ENCODE measurements at regions not wholly inside any gene's neighbourhood (a gene's known extent, or its start where the extent isn't known, plus 50 kb on each side); places are given as distances from the start of the nearest gene placed in this dataset.

GRCh38 chr4:121510341-121510874 is 129.6 kb upstream of the QRFPR start:
- no peaks in the 10 kb centered on the region for H3K36me3 Mint-ChIP-seq (ENCODE audit: unreplicated experiment)
- TF ChIP-seq CTCF (IDR thresholded peaks at IDR 0.05; ENCODE audit: partially characterized antibody, unreplicated experiment), result no peak
- H3K9me3 Mint-ChIP-seq (ENCODE audit: unreplicated experiment), result no peaks in the 10 kb centered on the region
- no peak for DNase-seq
- H3K4me1 Mint-ChIP-seq (ENCODE audit: low read depth, unreplicated experiment), result no peaks in the 10 kb centered on the region
- H3K4me3 Mint-ChIP-seq (ENCODE audit: unreplicated experiment), result no peak overlapping the region
- H3K27ac Mint-ChIP-seq (ENCODE audit: unreplicated experiment), result no peak overlapping the region
- H3K27me3 Mint-ChIP-seq (ENCODE audit: unreplicated experiment), result no peaks in the 10 kb centered on the region

- peaks cover 2% of the 10 kb centered on the region for H3K9me3 Mint-ChIP-seq (ENCODE audit: unreplicated experiment)
- H3K4me3 Mint-ChIP-seq (ENCODE audit: unreplicated experiment), result no peak overlapping the region
- H3K27ac Mint-ChIP-seq (ENCODE audit: unreplicated experiment), result no peak overlapping the region
- no peaks in the 10 kb centered on the region for H3K36me3 Mint-ChIP-seq (ENCODE audit: unreplicated experiment)
- no peak for DNase-seq
- no peaks in the 10 kb centered on the region for H3K4me1 Mint-ChIP-seq (ENCODE audit: low read depth, unreplicated experiment)
- no peak for TF ChIP-seq CTCF (IDR thresholded peaks at IDR 0.05; ENCODE audit: partially characterized antibody, unreplicated experiment)
- peaks cover 2% of the 10 kb centered on the region for H3K27me3 Mint-ChIP-seq (ENCODE audit: unreplicated experiment)
Observed at GRCh38 chr4:121485190-121485804, 104.5 kb upstream of the QRFPR start.

- Mint-ChIP-seq H3K4me3 (ENCODE audit: unreplicated experiment) (no peak overlapping the region), H3K4me1 (ENCODE audit: low read depth, unreplicated experiment) (no peaks in the 10 kb centered on the region), H3K27ac (ENCODE audit: unreplicated experiment) (no peak overlapping the region), H3K27me3 (ENCODE audit: unreplicated experiment) (peaks cover 2% of the 10 kb centered on the region), H3K9me3 (ENCODE audit: unreplicated experiment) (peaks cover 2% of the 10 kb centered on the region), H3K36me3 (ENCODE audit: unreplicated experiment) (no peaks in the 10 kb centered on the region)
- peak; percentile 74 for TF ChIP-seq CTCF (IDR thresholded peaks at IDR 0.05; ENCODE audit: partially characterized antibody, unreplicated experiment)
- peak; percentile 36 for DNase-seq
Observed at GRCh38 chr4:121484633-121485032, 103.8 kb upstream of the QRFPR start.

GRCh38 chr4:121479808-121480207 is 99.0 kb upstream of the QRFPR start:
- Mint-ChIP-seq H3K36me3 (ENCODE audit: unreplicated experiment) (no peaks in the 10 kb centered on the region), H3K4me1 (ENCODE audit: low read depth, unreplicated experiment) (no peaks in the 10 kb centered on the region), H3K27ac (ENCODE audit: unreplicated experiment) (no peak overlapping the region), H3K27me3 (ENCODE audit: unreplicated experiment) (peaks cover 2% of the 10 kb centered on the region), H3K4me3 (ENCODE audit: unreplicated experiment) (no peak overlapping the region), H3K9me3 (ENCODE audit: unreplicated experiment) (peaks cover 2% of the 10 kb centered on the region)
- no peak for DNase-seq
- TF ChIP-seq CTCF (IDR thresholded peaks at IDR 0.05; ENCODE audit: partially characterized antibody, unreplicated experiment), result no peak

GRCh38 chr4:121477480-121477879 is 96.7 kb upstream of the QRFPR start:
- Mint-ChIP-seq H3K4me3 (ENCODE audit: unreplicated experiment) (no peak overlapping the region), H3K36me3 (ENCODE audit: unreplicated experiment) (no peaks in the 10 kb centered on the region), H3K4me1 (ENCODE audit: low read depth, unreplicated experiment) (no peaks in the 10 kb centered on the region), H3K27ac (ENCODE audit: unreplicated experiment) (no peak overlapping the region), H3K27me3 (ENCODE audit: unreplicated experiment) (no peaks in the 10 kb centered on the region), H3K9me3 (ENCODE audit: unreplicated experiment) (peaks cover under 1% of the 10 kb centered on the region)
- DNase-seq, result no peak
- no peak for TF ChIP-seq CTCF (IDR thresholded peaks at IDR 0.05; ENCODE audit: partially characterized antibody, unreplicated experiment)

Measured in glutamatergic neuron (in vitro differentiated cells).